HG03432 (cell line): ENCODE measurements at regions not wholly inside any gene's neighbourhood (a gene's known extent, or its start where the extent isn't known, plus 50 kb on each side); places are given as distances from the start of the nearest gene placed in this dataset.

Source experiments
- ATAC-seq: cut with Tn5 transposase; IDR thresholded peaks from one replicate; pipeline ENCODE4 v1.9.1; 2021; ENCODE audit warnings: mild to moderate bottlenecking, moderate library complexity; ENCODE audit not compliant: unreplicated experiment

DNA sequence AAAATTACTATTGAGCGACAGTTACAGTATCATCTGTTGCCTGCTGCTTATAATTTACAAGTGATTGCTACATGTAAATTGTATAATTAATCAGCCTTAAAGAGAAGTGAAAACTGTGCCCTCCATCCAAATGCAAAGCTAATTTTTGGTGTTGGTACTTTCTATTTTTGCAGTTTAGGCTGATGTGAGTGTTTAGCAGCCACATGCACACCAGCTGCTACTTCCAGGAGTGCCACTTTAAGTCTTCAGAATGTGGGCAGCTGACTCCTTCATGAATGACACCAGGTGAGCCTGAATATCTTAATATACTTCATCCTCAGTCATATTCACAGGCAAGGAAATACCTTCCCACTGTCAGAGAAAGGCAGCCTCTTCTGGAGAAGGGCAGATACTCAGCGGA lies 149.8 kb upstream of the RASGEF1B start:
- ATAC-seq: no peak

DNA sequence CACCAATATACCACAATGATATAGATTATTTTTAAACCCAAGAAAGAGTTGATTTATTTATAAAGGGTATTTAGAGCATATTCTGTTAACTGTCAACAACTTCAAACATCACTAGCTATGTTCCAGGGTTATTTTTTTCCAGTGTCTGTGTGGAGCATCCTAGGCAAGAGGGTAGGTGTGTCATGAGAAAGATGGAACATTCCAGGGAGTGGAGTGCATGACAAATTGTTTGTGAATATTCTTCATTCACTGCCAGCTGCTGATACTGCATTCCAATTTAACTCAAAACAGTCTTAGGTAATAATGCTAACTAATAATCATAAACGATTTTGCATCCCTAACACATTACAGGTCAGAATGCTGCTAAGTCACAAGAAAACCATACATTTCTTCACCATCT lies 148.7 kb upstream of the RASGEF1B start:
- ATAC-seq: no peak

DNA sequence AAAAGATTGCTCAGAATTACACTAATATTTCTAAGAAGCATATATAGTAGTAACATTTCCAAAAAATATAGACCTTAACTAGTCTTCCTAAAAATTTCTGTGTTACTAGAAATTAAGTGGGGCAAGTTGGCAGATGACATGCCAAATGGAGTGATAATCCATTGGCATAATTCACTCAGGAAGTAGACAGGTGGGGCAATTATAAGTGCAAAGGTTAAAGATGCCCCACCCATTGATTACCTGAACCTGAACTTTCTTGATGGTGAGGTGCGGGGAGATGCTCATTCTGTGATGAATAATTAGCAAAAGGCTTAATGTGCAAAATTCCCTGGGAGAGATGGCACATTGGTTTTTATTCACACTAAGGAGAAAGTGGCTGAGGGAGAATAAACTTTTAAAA lies 145.8 kb upstream of the RASGEF1B start:
- ATAC-seq: no peak

DNA sequence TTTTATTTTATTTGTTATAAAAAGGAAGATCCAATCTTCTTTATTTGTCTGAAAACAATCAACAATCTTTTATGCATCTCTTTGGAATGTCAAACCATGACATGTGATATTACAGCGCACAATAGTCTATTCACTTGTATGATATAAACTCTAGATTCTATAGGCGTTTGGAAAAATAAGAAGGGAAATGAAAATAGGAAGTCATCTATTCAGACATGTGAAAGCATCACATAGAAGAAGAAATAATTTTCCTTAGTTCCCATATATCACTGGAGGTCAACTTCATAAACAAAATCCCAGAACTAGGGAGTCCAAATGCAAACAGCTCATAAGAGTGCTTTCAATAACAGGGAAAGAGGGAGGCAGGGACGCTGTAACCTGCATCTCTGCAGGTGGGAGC lies 139.5 kb upstream of the RASGEF1B start:
- ATAC-seq: no peak

DNA sequence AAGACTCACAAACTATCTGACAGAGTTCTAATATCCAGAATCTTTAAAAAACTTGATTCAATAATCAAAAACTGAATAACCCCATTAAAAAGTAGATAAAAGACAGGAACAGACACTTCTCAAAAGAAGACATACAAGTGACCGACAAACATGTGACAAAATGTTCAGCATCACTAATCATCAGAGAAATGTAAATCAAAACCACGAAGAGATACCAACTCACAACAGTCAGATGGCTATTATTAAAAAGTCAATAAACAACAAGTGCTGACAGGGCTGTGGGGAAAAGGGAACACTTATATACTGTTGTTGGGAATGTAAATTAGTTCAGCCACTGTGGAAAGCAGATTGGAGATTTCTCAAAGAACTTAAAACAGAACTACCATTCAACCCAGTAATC lies 138.1 kb upstream of the RASGEF1B start:
- ATAC-seq: no peak

DNA sequence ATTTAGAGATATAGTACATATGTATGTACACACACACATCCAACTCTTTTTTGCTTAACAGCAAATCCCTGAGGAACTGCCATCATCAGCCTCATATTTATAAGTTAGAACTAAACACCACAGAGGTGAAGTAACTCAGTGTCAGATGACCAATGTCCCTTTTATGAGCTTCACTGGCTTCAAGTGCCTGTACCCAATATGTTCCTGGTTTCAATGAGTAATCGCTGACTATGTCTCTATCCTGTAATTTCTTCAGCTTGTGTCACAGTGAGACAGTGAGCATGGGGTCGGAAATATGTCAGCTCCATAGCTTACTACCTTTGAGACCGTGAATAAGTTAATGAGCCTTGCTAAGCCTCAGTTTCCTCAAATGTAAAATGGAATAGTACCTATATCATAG lies 136.2 kb upstream of the RASGEF1B start:
- no peak for ATAC-seq

DNA sequence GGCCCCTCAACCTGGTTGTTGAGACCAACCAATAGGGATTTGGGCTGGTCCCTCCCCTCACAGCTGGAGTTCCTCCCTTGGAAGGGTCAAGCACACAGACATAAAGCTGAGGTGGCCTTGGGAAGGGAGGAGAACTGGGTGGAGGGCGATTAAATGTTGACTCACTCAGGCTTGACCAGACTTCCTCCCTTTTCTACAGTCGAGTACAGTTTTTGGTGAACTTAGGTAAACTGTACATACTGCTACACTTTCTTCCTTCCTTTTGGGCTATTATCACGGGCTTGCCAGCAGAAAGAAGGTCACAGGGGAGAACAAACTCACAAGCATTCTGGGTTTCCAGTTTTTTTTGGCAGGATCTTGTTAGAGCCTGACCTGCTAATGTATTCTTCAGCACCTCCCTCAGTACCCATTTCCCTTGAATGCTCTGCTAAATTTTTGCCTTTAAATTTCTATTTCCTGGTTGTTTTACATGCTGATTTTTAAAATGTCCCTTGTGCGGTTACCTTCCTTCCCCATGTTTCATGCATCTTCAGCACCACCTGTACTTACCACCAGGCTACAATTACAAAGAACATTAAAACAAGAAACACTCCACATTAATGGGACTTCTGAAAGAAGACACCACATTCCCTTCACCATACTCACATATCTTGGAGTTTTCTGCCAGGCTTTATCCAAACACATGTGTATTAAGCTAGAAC lies 135.2 kb upstream of the RASGEF1B start:
- ATAC-seq: no peak

DNA sequence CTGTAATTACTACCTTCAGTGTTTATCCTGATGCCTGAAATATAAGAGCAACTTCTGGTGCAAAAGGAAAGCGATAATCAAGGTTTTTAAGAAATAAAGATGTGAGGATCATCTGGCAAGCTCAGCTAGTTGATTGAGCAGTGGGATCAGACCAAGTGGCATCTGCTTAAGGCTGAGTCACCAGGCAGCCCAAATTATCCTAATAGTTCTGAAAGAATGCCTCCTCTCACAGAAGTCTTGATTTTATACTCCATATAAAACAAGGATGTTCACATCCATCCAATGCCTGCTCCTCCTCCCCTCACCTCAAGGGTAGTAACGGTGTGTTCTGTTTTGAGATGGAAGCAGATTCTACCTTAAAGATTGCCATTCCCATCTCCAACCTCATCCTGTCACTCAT lies 134.5 kb upstream of the RASGEF1B start:
- no peak for ATAC-seq

DNA sequence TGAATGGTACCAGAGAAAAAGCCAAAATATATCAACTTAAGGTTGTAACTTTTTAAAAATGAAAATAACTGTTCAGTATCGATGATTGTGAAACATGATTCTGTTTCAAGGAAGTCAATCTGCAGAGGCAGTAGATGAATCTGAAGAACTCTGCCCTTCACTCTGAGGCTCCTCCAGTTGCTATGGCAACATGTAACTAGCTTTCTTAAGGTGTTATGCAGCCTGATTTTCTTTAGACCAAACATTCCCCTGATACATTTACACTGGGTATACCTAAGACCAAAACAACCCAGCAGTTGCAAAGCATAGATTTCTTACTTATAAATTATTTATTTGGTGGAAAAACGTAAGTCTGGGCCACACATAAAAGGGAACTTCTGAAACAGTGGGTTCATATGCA lies 133.6 kb upstream of the RASGEF1B start:
- peak; percentile 39 for ATAC-seq

DNA sequence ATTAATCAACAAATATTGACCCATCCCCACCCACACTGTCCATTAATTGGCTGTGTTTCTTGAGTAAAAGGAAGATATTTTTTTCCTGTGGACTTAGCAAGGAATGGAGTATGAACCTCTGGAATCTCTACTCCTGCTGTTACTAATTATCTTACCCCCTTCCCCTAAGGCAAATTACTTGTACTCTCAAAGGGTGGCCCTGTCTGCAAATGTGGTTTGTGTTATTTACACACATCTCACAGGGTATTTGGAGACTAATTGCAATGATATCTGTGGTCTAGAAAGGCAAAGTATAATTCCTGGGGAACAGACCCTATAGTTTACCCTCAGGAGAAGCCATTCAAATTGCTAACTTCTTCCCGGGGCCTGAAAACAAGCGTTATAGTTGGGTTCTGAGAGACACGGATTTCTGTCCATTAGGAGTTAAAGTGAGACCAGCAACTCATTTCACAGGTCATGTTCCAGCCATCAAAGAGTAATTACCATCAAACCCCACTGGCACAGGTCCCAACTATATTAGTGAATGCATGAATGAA lies 133.0 kb upstream of the RASGEF1B start:
- no peak for ATAC-seq

DNA sequence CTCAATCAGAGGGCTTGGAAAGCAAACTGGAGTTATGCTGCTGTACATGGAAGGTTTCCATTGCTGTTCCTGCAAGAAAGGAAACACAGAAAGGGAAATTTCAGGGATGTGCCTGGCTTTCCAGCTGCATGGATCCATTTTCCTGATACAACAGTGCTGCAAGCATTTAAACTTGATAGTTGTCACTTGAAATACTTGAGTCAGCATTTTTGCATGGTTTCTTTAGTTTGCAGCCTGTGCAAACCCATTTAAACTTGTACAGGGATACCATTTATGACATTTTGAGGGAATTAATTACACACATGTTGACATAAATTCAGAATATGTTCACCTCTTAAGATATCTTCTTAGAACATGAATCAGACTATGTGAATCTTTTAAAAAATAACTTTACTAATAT lies 131.1 kb upstream of the RASGEF1B start:
- no peak for ATAC-seq

DNA sequence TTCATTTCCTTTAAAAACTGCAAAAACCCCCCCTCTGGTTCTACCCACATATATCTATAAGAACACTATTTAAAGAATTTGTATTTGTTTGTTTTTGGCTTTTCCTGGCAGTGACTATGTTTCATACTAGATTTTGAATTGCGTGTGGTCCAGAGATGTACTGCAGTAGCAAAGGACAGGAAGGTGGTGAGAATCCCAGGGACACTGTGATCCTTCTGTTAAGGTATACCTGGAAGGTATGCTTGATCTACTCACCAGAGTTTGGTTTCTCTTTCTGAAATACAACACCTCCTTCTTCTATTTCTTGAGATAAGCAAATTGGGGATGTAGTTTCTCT lies 129.6 kb upstream of the RASGEF1B start:
- no peak for ATAC-seq

DNA sequence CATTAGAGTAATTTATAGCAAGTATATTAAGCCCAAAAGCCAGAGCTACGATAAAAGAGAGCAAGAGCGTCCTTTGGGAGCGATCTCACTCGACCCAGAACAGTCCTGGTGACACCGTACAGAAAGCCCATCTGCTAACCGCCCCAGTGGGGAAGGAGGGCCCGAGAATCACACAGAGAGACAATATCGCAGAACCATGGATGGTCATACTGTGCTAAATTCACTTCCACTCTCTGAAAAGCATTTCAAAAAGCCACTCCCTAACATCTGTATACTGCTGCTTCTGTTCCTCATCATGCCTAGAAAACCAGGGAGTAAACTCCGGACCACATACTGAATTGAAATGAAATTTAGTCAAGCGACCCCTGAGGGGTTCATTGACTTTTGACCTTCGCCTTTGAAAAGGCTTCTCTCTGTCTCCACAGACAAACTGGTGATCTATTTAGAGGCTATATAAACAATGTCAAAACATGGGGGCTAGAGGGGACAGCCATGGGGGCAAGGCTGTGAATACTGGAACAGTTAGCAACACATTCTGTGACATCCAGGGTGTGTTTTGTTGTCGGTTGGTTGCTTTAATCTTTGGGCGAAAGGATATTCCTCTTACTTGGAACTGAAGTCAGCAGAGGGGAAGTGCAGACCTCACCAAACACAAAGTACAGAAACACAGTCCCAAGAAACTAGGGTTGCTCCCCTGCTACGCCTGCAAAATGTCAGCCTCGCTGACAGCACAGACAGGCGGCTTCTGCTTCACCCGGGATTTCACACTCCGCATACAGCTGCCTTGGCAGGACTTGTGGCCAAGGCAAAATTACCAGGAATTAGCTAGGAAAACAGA lies 129.0 kb upstream of the RASGEF1B start:
- no peak for ATAC-seq

DNA sequence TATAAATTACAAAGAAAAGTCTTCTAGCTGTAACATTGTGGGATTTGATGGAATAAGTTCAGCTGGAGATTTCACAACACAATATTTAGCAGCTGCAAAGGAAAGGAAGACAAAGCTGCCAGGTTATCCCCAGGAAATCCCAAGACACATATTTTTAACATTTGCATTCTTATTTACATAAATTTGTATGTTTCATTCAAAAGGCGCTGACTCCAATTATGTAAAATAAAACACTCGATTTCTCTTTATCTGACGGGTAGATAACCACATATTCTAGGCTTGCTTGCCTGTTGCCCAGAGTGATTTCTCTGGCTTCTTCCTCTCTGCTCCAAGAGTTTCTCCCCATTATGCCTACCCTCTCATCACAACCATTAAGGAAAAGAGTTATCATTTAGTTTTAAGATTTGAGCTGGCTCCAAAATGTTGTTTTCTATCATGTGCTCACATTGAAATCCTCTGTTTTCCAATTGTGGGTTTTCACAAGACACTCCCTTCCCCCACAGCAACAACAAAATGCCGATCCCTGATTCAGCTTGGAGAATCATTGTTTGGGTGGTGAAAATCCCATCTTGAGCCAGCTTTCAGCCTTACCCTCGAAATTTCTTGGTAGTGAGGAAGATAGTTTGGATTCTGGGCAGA lies 128.2 kb upstream of the RASGEF1B start:
- ATAC-seq: no peak

DNA sequence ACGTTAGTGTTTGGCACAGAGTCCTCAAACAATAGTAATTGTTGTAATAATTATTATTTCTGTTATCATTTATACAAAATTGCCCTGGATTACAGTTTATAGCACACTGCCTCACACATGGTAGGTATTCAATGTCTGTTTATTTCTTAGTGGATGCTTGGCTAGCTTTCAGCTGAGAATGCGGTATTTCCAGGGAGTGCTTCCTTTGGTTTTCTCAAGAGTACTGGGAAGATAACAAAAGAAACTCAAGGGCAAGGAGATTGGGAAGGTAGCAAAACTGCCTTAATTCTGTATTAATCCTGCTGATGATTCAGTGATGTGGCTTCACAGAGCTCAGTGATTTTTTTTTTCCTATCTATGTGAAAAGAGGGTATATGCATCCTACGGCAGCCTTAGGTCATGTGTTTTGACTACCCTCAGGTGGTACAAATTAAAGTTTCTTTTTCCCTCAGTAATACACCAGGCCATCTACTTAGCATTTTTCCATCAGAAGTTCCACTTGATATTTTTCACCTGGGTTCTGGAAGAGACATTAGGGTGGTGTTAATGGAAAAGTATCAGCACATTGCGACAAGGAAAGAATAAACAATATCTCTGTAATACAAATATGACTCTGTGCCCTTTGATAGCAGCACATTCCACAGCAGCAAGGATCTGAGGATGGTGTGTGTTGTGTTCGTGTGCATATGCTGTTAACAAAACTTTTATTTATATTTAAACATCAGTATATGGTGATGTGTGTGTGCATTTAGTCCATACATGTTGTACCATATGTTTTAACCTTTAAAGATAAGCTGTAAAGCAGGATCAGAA lies 124.3 kb upstream of the RASGEF1B start:
- ATAC-seq: no peak

DNA sequence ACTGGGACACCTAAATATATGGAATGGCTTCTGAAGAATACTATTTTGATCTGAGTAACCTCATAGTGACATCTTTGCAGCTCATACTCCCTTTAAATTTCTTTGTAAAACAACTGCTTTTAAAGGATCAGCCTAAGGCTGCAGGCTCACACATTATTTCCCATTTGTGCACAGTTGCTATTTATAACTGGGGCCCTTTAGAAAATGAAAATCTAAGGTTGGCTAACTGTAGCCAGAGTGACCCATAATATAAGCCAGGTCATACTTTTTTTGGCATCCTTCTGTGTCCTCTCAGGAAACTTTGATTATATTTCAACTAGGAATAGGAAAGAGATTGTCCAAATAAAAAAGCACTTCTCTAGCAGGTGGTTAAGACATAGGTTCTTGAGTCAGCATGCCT lies 123.6 kb upstream of the RASGEF1B start:
- no peak for ATAC-seq

DNA sequence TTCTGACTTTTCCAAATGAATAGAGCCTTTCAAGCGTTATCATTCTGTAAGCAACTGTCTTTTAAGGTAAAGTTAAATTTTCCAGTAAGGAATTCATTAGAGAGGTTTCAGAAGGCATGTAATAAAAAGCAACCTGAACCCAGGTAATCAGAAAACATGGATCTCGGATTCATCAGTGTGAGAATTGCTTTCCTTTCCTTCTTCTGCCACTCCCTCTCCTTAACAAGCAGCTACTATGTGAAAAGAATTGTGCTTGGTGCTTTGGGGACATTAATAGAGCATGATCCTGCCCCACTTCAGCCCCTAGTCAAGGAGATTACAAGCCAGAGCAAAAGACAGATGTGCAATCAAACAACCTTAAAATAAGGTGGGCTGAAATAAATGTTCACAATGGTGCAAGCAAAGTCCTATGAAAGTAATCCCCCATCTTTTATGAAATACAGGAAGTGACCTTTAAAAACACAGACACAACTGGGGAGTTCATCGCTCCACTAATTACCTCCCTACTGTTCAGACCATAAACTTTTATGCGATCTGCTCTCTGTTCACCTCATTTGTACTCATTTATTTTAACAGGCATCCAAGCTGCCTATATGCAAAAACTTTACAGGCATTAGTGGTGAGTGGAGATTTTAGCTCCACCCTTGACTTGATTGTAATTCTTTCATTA lies 122.9 kb upstream of the RASGEF1B start:
- no peak for ATAC-seq

DNA sequence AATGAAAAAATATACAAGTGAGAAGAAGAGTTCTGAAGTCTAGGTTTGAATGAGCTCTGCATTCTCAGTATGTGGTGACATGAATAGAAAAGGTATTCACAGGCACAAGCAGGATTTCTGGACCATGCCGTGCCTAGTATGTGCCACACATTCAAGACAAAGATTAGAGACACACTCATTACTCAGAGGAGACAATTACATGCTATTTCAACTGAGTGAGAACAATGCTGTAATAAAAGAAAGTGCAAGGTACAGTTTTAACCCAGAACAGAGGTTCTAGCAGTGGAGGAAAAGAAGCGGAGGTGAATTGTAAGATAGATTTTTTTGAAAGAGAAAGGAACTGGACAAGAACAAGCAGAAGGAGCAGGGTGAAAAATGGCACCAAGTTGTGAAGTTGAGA lies 121.0 kb upstream of the RASGEF1B start:
- no peak for ATAC-seq

DNA sequence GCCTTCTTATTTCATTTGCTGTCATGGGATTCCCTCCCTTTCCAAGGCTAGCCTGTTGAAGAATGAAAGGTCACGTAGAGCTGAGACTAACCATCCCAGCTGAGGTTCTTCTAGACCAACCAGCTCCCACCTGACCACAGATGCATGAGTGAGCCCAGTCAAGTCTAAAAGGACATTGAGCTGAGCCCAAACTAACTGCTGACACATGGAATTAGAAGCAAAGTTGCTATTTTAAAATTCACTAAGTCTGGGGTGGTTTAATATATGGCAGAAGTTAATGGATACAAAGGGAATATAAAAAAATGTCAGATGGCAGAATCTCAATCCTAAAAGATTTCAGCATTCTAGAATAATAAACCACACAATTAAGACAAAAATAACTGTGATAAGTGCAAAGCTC lies 118.9 kb upstream of the RASGEF1B start:
- ATAC-seq: no peak

DNA sequence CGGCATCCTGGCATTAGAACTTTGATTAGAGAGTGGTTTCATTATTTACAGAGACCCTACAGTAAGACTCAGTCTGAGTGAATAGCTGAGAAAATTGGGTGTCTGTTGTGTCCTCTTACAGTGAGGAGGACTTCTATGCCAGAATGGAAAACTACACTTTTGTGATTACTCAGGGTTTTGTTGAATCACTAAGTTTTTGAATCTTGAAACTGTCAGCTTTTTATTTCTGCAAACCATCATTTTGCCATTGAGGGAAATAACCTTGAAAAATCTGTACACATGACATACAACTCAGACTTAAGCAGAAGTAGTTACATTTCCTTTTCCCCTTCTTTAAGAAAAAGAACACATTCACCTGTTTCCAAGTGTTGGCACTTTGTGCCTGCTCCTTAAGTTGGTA lies 117.6 kb upstream of the RASGEF1B start:
- ATAC-seq: no peak

DNA sequence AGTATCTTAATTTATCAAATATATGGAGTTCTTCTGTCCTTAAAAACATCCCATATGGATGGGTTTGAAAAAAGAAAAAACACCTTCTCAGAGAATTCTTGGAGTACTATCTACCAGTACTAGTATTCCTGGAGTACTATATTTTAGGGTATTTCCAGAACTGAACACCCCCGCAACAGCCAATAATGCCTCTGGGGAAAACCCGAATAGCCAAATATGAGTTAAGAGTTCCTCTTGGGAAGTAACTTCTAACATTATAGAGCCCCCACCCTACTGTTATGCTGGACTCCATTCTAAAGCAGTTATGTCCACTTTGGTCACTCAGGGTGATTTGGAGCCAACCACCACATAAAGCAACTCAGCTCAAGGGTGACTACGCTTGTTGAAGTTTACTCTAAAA lies 115.0 kb upstream of the RASGEF1B start:
- ATAC-seq: no peak
